Panc1 (cell line): ENCODE measurements at regions not wholly inside any gene's neighbourhood (a gene's known extent, or its start where the extent isn't known, plus 50 kb on each side); places are given as distances from the start of the nearest gene placed in this dataset.

ENCODE experiments used
- ATAC-seq: fragments of 200-7000 bp; cut with Tn5 transposase; 2 replicates; pipeline ENCODE4 v1.9.1; 2020; ENCODE audit warnings: mild to moderate bottlenecking, moderate library complexity
- BruUV-seq: library from RNA; stranded (reverse); fragments of 400-500 nt; replicated peaks from 2 replicates; lab custom pipeline; 2021; lab: Mats Ljungman, UMichigan
- CTCF ChIA-PET: fragments of 300-600 bp; sonication (Branson Sonifier 250); formaldehyde crosslinking; loops from one replicate; lab custom pipeline; 2022; ENCODE audit warnings: antibody characterized with exemption; lab: Charles Lee
- POLR2A ChIA-PET: fragments of 300-600 bp; sonication (Branson Sonifier 250); formaldehyde crosslinking; loops from one replicate; lab custom pipeline; 2022; ENCODE audit warnings: antibody characterized with exemption; lab: Charles Lee
- DNase-seq: peaks from one replicate; pipeline ENCODE4 v3.0.0-alpha.2; 2010; ENCODE audit warnings: low read depth, low spot score
- H3K27ac ChIP-seq: 2 replicates; pipeline ENCODE4 v1.5.1; 2011; ENCODE audit warnings: mild to moderate bottlenecking, low read length, inconsistent platforms
- H3K27me3 ChIP-seq: fragments of 200-500 bp; sonication (Bioruptor generic); 2 replicates; pipeline ENCODE4 v1.6.0; 2014; ENCODE audit warnings: low read length, inconsistent platforms; ENCODE audit not compliant: control insufficient read depth, insufficient read depth
- H3K36me3 ChIP-seq: fragments of 200-500 bp; sonication (Bioruptor generic); 2 replicates; pipeline ENCODE4 v1.5.1; 2014; ENCODE audit warnings: inconsistent platforms, mild to moderate bottlenecking, low read length, moderate library complexity; ENCODE audit not compliant: control insufficient read depth, insufficient read depth
- H3K4me1 ChIP-seq: 2 replicates; pipeline ENCODE4 v1.5.1; 2011; ENCODE audit warnings: inconsistent platforms, mild to moderate bottlenecking, low read length, moderate library complexity; ENCODE audit not compliant: control insufficient read depth, insufficient read depth
- H3K4me3 ChIP-seq, 2 experiments: 2 replicates each; pipeline ENCODE4 v1.5.1; 2011 to 2012; ENCODE audit warnings: low read depth in 2 of 2, low read length in 2 of 2, mild to moderate bottlenecking in 2 of 2, inconsistent platforms in 1 of 2, moderate library complexity in 1 of 2
- H3K9me3 ChIP-seq: fragments of 200-500 bp; sonication (Bioruptor generic); 2 replicates; pipeline ENCODE4 v1.5.1; 2014; ENCODE audit warnings: low read depth, mild to moderate bottlenecking, inconsistent platforms, low read length, moderate library complexity; ENCODE audit not compliant: control insufficient read depth, insufficient read depth
- CTCF ChIP-seq: fragments of 450-650 bp; IDR thresholded peaks from 2 replicates; pipeline ENCODE4 v1.5.1; 2017; ENCODE audit warnings: mild to moderate bottlenecking
- POLR2AphosphoS5 ChIP-seq: IDR thresholded peaks from 2 replicates; pipeline ENCODE4 v1.6.1; 2012; ENCODE audit warnings: mild to moderate bottlenecking, low read depth, low read length, moderate library complexity
- REST ChIP-seq, 2 experiments: IDR thresholded peaks; 2 replicates each; pipeline ENCODE4 v1.6.1; 2011 to 2012; ENCODE audit warnings: low read depth in 2 of 2, control low read depth in 1 of 2, low read length in 1 of 2, mild to moderate bottlenecking in 1 of 2, moderate library complexity in 1 of 2; ENCODE audit not compliant: insufficient read depth in 1 of 2
- SIN3A ChIP-seq: IDR thresholded peaks from 2 replicates; pipeline ENCODE4 v1.6.1; 2012; ENCODE audit warnings: low read depth, mild to moderate bottlenecking, low read length, moderate library complexity, borderline replicate concordance; ENCODE audit not compliant: insufficient read depth
- TCF7L2 ChIP-seq: IDR thresholded peaks from 2 replicates; pipeline ENCODE4 v1.6.1; 2011; ENCODE audit warnings: mild to moderate bottlenecking, low read depth, low read length, inconsistent platforms
- in situ Hi-C: cut with HindIII; loops from 2 replicates; pipeline ENCODE4 v1.10.0; 2016; ENCODE audit warnings: low sequenced_read_pairs, low pct_unique_long_range_greater_than_20kb
- intact Hi-C: fragments of 100-400 bp; cut with micrococcal nuclease; formaldehyde crosslinking; loops from one replicate; pipeline ENCODE4 v1.10.0; 2022; ENCODE audit not compliant: unreplicated experiment

GRCh38 chr3:117846238-117846637, 1136.7 kb downstream of the TUSC7 start:
- Histone ChIP-seq H3K27ac (no peak overlapping the region), H3K27me3 (no peaks in the 10 kb centered on the region), H3K9me3 (no peaks in the 10 kb centered on the region), H3K4me1 (no peaks in the 10 kb centered on the region), H3K36me3 (no peaks in the 10 kb centered on the region; the same call in 1 of the 2 replicates), H3K4me3 (no peak overlapping the region)
- ChIA-PET CTCF (no interaction called here), POLR2A (interaction anchor here (0.6 kb wide), 1 partner anchor 429 kb away, joined by 3 read pairs; no protein-coding TSS in a partner anchor)
- in situ Hi-C loops = no loop called here
- no TSS peak for BruUV-seq
- intact Hi-C loops = no loop called here
- no peak for ATAC-seq
- no peak for TF ChIP-seq TCF7L2
- no peak for TF ChIP-seq CTCF
- TF ChIP-seq REST (IDR thresholded peaks at IDR 0.05; ENCODE audit: insufficient read depth in 1 of 2, low read depth in 2 of 2, low read length in 1 of 2) = no peak
- TF ChIP-seq POLR2AphosphoS5 = no peak
- no peak for TF ChIP-seq SIN3A
- no peak for DNase-seq

- ChIA-PET POLR2A (no interaction called here), CTCF (no interaction called here)
- intact Hi-C loops (no loop called here), in situ Hi-C loops (no loop called here)
- TF ChIP-seq REST (IDR thresholded peaks at IDR 0.05; ENCODE audit: insufficient read depth in 1 of 2, low read depth in 2 of 2, low read length in 1 of 2) (no peak), SIN3A (no peak), POLR2AphosphoS5 (no peak), TCF7L2 (no peak), CTCF (no peak)
- DNase-seq (no peak), ATAC-seq (no peak)
- no TSS peak for BruUV-seq
- no peaks in the 10 kb centered on the region for H3K27me3 ChIP-seq
- H3K4me3 ChIP-seq = no peak overlapping the region
- H3K4me1 ChIP-seq = no peaks in the 10 kb centered on the region
- no peaks in the 10 kb centered on the region; the same call in 1 of the 2 replicates for H3K36me3 ChIP-seq
- H3K9me3 ChIP-seq = no peaks in the 10 kb centered on the region
- H3K27ac ChIP-seq = no peak overlapping the region
Observed at GRCh38 chr3:117848606-117849005, 1139.0 kb downstream of the TUSC7 start.
